Hepatocyte (in vitro differentiated cells): ENCODE measurements at regions not wholly inside any gene's neighbourhood (a gene's known extent, or its start where the extent isn't known, plus 50 kb on each side); places are given as distances from the start of the nearest gene placed in this dataset.

ENCODE experiments used
- EZH2 ChIP-seq: fragments of 200-600 bp; sonication (generic); IDR thresholded peaks from 2 replicates; pipeline ENCODE4 v1.6.1; 2016; ENCODE audit warnings: antibody characterized with exemption, mild to moderate bottlenecking, borderline replicate concordance
- TF ChIP-seq, protein P1 (sequence below): fragments of 200-600 bp; sonication (generic); IDR thresholded peaks from 2 replicates; pipeline ENCODE4 v1.5.1; 2016; ENCODE audit warnings: antibody characterized with exemption, mild to moderate bottlenecking; ENCODE audit not compliant: poor library complexity

DNA sequence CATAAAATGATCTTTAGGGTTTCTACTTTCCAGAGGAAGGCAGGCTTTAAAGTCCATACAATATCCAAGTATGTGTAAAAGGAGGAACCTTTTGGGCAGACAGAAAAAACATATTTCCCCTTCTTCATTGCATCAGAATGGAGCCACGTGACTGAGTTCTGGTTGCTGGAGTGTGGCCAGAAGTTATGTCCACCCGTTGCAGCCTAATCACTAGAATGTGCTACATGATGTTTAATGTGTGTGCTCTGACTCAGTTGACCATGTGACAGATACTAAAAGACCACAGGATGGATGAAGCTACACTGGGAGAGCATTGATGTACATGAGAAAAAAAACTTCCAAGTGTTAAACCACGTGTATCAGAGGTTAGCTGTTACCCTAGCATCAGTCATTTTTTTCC lies 460.9 kb downstream of the RIT2 start:
- TF ChIP-seq EZH2, result no peak
- TF ChIP-seq, protein P1, sequence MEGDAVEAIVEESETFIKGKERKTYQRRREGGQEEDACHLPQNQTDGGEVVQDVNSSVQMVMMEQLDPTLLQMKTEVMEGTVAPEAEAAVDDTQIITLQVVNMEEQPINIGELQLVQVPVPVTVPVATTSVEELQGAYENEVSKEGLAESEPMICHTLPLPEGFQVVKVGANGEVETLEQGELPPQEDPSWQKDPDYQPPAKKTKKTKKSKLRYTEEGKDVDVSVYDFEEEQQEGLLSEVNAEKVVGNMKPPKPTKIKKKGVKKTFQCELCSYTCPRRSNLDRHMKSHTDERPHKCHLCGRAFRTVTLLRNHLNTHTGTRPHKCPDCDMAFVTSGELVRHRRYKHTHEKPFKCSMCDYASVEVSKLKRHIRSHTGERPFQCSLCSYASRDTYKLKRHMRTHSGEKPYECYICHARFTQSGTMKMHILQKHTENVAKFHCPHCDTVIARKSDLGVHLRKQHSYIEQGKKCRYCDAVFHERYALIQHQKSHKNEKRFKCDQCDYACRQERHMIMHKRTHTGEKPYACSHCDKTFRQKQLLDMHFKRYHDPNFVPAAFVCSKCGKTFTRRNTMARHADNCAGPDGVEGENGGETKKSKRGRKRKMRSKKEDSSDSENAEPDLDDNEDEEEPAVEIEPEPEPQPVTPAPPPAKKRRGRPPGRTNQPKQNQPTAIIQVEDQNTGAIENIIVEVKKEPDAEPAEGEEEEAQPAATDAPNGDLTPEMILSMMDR, result no peak
